ENCODE measurements at regions not wholly inside any gene's neighbourhood (a gene's known extent, or its start where the extent isn't known, plus 50 kb on each side); places are given as distances from the start of the nearest gene placed in this dataset.
"Not testable (repeated sequence)": the region's sequence is repeated elsewhere in the genome, so short reads cannot be mapped to it uniquely, and the experiment has no call there.

DNA sequence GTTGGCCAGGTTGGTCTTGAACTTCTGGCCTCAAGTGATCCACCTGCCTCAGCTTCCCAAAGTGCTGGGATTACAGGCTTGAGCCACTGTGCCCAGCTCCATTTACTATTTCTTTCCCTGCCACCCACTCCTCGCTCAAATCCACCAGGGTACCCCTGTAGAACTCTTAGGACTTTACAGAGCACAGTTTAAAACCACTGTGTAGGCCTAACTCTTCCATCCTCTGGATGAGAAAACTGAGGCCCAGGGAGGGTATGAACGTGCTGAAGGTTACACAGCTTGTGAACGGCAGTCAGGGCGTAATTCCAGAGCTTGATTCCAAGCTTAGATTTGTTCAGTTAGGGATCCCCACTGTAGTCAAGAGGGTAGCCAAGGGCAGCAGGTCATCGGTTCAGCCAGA lies 309.1 kb downstream of the GOLGA6L6 start:
- H3K4me3 Mint-ChIP-seq, ATAC-seq, DNase-seq, H3K27me3 Mint-ChIP-seq, H3K36me3 Mint-ChIP-seq, POLR2A ChIA-PET, H3K27ac Mint-ChIP-seq, H3K4me1 Mint-ChIP-seq, H3K9me3 Mint-ChIP-seq: not testable (repeated sequence)

DNA sequence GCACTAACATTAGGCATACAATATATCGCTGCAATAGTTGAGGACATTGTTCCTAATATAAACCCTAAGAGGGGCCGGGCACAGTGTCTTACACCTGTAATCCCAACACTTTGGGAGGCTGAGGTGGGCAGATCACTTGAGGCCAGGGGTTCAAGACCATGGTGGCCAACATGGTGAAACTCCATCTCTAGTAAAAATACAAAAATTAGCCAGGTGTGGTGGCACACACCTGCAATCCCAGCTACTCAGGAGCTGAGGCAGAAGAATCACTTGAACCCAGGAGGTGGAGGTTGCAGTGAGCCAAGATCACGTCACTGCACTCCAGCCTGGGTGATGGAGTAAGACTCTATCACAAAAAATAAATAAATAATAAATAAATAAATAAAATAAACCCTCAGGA lies 310.9 kb downstream of the GOLGA6L6 start:
- POLR2A ChIA-PET, DNase-seq, H3K4me3 Mint-ChIP-seq, H3K9me3 Mint-ChIP-seq, H3K27me3 Mint-ChIP-seq, H3K36me3 Mint-ChIP-seq, H3K27ac Mint-ChIP-seq, ATAC-seq, H3K4me1 Mint-ChIP-seq: not testable (repeated sequence)

DNA sequence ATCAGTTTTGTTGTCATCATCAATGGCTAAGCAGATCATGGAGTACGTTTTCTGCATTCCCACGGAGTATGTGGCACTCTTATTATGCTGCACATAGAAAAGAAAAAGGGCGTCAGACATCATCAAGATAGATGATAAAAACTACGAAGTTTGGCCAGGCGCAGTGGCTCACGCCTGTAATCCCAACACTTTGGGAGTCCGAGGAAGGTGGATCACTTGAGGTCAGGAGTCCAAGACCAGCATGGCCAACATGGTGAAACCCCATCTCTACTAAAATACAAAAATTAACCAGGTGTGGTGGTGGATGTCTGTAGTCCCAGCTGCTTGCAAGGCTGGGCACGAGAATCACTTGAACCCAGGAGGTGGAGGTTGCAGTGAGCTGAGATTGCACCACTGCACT lies 312.8 kb downstream of the GOLGA6L6 start:
- H3K36me3 Mint-ChIP-seq, H3K9me3 Mint-ChIP-seq, DNase-seq, POLR2A ChIA-PET, H3K4me1 Mint-ChIP-seq, H3K4me3 Mint-ChIP-seq, H3K27me3 Mint-ChIP-seq, ATAC-seq: not testable (repeated sequence)
- peak overlapping the region in 1 of 10 donors; percentile 20 for H3K27ac Mint-ChIP-seq

DNA sequence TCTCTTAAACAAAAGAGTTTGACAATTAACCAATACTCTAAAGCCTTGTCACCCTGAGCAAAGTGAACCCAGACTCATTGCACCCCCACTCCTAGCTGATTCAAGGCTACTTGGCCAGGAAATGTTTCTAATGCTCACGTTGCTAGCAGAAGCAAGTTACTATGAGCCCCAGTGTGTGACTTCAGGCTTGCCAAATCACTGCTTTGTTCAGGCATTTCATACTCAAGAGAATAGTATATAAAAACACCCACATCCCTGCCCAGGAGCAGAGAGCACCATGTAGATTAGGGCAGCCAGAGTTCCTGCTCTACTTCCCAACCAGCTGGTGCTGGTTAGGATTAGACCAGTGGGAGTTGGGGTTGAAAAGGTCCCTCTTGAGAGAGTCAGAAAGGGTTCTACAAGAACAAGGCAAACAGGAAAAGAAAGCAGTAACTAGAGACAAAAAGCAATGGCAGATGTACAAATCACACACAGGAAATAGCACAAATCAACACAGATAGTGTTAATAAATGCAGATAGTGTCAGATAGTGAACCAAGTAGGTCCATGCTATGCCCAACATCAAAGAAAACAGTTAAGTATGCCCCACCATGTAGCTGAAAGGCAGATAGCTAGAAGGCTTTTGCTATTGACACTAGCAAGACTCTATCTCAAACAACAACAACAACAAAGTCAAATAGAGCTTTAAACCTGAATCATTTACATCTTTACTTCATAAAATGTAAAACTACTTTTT lies 314.3 kb downstream of the GOLGA6L6 start:
- H3K27me3 Mint-ChIP-seq, H3K4me1 Mint-ChIP-seq, H3K27ac Mint-ChIP-seq, H3K4me3 Mint-ChIP-seq, ATAC-seq, POLR2A ChIA-PET, H3K9me3 Mint-ChIP-seq, H3K36me3 Mint-ChIP-seq: not testable (repeated sequence)
- DNase-seq = peak in 1 of 10 donors; percentile 2

DNA sequence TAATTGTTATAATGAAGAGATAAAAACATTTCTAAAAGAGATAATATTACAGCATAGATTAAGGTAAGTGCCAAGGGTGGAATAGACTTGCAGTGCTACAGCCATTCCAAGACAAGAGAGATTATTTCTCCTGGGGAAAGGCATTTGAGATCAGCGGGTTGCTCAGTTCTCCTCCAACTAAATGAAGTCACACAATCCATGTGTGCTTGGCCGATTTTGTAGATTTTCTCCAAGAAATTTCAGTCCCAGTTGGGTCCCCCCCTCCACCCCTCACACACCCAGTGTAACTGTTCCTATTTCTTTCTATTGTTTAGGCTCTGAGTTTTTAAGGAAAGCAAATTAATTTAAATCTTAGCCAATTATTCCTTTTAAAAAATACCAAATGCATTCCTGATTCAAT lies 315.1 kb downstream of the GOLGA6L6 start:
- H3K9me3 Mint-ChIP-seq, H3K27ac Mint-ChIP-seq, H3K4me1 Mint-ChIP-seq, H3K36me3 Mint-ChIP-seq, H3K27me3 Mint-ChIP-seq, H3K4me3 Mint-ChIP-seq, POLR2A ChIA-PET, DNase-seq, ATAC-seq: not testable (repeated sequence)

DNA sequence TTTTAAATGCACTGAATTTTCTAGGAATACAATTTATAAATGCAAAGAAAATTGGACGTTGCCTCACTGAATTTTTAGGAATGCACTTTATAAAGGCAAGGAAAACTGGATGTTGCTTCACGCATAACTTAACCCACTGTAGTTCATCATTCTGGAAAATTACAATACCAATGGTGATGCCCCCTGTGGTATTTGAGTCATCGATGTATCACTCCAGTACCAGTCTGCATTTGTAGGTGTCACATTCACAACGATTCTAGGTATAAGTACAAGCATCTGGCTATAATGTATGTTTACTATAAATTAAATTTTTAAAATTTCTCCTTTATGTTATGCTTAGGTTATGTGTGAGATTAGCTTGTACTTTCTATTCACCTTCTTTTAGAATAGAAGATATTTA lies 320.5 kb downstream of the GOLGA6L6 start:
- ATAC-seq, H3K27me3 Mint-ChIP-seq, H3K4me1 Mint-ChIP-seq, H3K4me3 Mint-ChIP-seq, DNase-seq, H3K27ac Mint-ChIP-seq, H3K9me3 Mint-ChIP-seq, H3K36me3 Mint-ChIP-seq, POLR2A ChIA-PET: not testable (repeated sequence)

DNA sequence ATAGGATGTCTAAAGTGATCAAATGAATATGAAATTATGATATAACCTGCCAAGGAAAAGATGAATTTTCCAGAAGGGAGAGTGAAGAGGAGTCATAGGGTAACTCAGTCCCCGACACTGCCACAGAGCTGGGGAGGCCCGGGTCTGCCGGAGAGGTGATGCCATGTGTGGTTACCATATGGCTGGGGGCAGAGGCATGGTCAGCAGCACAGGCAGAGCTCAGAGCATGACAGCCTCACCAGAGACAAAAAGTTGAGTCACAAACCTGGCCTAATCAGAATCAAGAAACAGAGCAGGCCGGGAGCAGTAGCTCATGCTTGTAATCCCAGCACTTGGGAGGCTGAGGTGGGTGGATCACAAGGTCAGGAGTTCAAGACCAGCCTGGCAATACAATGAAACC lies 322.4 kb downstream of the GOLGA6L6 start:
- H3K27me3 Mint-ChIP-seq, POLR2A ChIA-PET: not testable (repeated sequence)

DNA sequence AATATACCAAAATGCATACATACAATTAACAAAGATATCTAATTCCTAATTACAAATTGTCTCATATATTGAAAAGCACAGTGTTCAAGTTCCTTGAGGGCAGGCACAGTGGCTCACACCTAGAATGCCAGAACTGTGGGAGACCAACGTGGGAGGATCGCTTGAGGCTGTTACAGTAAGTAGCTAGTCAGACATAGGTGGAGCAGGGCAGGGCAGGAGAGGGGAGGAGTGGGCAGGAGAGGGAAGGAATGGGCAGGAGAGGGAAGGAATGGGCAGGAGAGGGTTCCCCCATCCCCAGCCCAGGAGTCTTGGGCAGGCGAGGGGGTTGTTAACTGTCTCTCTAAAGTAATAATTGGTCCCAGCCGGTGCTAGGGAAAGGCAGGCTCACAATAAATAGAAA lies 325.9 kb downstream of the GOLGA6L6 start:
- POLR2A ChIA-PET, H3K4me1 Mint-ChIP-seq, DNase-seq, H3K4me3 Mint-ChIP-seq, H3K27ac Mint-ChIP-seq, ATAC-seq, H3K9me3 Mint-ChIP-seq, H3K36me3 Mint-ChIP-seq, H3K27me3 Mint-ChIP-seq: not testable (repeated sequence)

More for the DNA sequence above, 322.4 kb downstream of the GOLGA6L6 start:
- not testable (repeated sequence) for H3K9me3 Mint-ChIP-seq, H3K4me3 Mint-ChIP-seq, H3K36me3 Mint-ChIP-seq, ATAC-seq, H3K4me1 Mint-ChIP-seq, H3K27ac Mint-ChIP-seq, DNase-seq

DNA sequence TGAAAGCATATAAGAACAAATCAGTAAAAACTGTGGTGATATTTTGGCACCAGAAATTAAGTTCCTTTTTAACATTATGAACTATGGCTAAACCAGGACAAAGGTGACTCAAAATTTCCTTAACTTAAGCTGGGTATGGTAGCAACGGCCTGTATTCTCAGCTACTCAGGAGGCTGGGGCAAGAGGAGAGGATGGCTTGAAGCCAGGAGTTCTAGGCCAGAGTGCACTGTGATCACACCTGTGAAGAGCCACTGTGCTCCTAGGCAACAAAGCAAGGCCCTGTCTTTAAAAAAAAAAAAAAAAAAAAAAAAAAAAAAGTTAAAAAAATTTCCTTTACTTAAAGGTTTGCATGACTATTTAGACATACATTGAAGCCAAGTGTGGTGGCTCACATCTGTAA lies 327.5 kb downstream of the GOLGA6L6 start:
- ATAC-seq, POLR2A ChIA-PET, H3K9me3 Mint-ChIP-seq, H3K36me3 Mint-ChIP-seq, DNase-seq, H3K27me3 Mint-ChIP-seq, H3K27ac Mint-ChIP-seq, H3K4me3 Mint-ChIP-seq, H3K4me1 Mint-ChIP-seq: not testable (repeated sequence)

DNA sequence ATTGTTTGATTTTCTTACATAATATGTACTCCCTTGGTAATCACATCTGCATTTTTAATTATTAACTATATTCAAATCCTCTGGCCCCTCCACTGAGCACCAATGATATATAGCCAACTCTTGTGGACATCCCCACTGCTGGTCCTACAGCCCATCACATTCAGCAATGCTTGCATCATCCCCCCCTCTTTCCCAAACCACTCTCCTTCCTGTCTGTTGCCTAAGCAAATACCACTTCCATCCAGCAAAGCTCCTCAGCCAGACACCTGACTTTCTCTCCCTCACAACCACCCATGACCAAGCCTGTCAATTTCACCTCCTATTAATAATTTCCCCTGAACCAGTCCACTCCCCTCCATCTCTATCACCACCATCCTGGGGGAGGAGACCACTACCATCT lies 330.1 kb downstream of the GOLGA6L6 start:
- H3K4me3 Mint-ChIP-seq, H3K4me1 Mint-ChIP-seq, H3K27ac Mint-ChIP-seq, H3K27me3 Mint-ChIP-seq, DNase-seq, H3K36me3 Mint-ChIP-seq, ATAC-seq, H3K9me3 Mint-ChIP-seq, POLR2A ChIA-PET: not testable (repeated sequence)

DNA sequence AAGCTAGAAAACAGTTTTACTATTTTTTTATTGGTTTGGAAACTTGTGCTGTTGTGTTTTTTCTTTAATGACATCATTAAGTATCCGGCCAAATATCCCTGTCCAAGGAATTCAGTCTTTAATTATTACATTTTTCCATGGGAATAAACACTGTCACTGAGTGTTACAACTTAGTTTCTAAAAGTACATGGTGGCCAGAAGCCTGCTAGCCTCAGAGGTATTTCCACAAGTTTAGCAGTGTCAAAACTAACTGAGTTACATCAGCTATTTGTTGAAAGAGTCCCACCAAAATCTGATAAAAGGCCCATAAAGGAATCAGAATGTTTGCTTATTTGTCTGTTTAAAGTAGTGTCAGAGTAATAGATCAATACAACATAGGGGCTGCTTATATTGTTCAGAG lies 331.6 kb downstream of the GOLGA6L6 start:
- H3K27me3 Mint-ChIP-seq, ATAC-seq, DNase-seq, H3K4me3 Mint-ChIP-seq, H3K9me3 Mint-ChIP-seq, POLR2A ChIA-PET, H3K36me3 Mint-ChIP-seq, H3K27ac Mint-ChIP-seq, H3K4me1 Mint-ChIP-seq: not testable (repeated sequence)

DNA sequence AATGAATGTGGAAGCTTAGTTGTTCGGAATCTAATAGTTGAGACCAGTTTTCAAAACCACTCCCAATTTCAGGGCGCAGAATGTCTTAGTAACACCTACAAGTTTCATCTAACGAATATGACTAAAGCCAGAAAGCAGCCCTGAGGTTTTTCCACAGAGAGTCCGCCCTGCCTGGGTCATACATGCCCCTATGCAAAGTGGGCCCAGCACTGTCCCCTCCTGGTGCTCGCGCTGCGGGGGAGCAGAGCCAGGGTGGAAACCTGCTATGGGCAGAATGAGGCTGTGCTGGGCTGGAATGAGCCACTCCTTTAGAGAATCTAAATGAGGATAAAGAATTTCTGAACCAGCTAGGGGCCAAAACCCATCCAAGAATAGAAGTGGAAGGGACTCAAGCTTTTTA lies 334.0 kb downstream of the GOLGA6L6 start:
- H3K9me3 Mint-ChIP-seq, ATAC-seq, H3K27ac Mint-ChIP-seq, H3K27me3 Mint-ChIP-seq, DNase-seq, H3K4me1 Mint-ChIP-seq, H3K36me3 Mint-ChIP-seq, H3K4me3 Mint-ChIP-seq, POLR2A ChIA-PET: not testable (repeated sequence)

DNA sequence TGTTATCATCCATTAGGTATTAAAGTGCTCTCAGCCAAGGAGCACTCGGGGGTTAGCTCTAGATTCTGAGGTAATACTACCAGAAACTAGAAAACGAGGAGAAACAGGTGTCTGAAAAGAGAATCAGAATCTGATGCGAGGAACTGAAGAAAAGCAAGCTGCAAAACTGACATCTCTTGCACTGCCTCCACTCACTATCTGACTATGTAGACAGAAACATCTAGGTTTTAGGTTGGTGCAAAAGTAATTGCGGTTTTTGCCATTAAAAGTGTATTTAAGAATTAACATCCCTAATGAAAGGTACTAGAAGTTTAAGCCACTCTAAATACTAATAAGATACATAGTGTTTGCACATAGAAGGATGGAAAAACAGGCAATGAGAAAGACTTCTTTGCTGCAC lies 334.4 kb downstream of the GOLGA6L6 start:
- H3K27me3 Mint-ChIP-seq, DNase-seq, ATAC-seq, H3K36me3 Mint-ChIP-seq, POLR2A ChIA-PET, H3K27ac Mint-ChIP-seq, H3K4me1 Mint-ChIP-seq, H3K9me3 Mint-ChIP-seq, H3K4me3 Mint-ChIP-seq: not testable (repeated sequence)

DNA sequence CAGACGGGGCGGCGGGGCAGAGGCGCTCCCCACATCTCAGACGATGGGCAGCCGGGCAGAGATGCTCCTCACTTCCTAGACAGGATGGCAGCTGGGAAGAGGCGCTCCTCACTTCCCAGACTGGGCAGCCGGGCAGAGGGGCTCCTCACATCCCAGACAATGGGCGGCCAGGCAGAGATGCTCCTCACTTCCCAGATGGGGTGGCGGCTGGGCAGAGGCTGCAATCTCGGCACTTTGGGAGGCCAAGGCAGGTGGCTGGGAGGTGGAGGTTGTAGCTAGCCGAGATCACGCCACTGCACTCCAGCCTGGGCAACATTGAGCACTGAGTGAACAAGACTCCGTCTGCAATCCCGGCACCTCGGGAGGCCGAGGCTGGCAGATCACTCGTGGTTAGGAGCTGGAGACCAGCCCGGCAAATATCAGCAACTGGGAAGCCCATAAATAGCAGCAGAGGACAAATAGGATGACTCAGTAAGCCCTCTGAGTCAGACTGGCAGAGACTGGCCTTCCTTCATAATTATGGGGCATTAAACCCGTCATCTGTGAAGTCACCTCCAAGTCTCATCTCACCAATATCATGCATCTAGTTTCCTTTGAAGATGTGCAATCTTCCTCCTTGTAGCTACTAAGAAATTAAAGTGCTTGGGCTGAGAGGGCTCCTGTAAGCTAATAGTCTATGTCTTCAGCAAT lies 337.3 kb downstream of the GOLGA6L6 start:
- POLR2A ChIA-PET, H3K36me3 Mint-ChIP-seq, ATAC-seq: not testable (repeated sequence)

More for the DNA sequence above, 337.3 kb downstream of the GOLGA6L6 start:
- H3K27me3 Mint-ChIP-seq, H3K27ac Mint-ChIP-seq, DNase-seq, H3K4me3 Mint-ChIP-seq, H3K9me3 Mint-ChIP-seq, H3K4me1 Mint-ChIP-seq: not testable (repeated sequence)
